ENCODE measurements at regions not wholly inside any gene's neighbourhood (a gene's known extent, or its start where the extent isn't known, plus 50 kb on each side); places are given as distances from the start of the nearest gene placed in this dataset.

DNA sequence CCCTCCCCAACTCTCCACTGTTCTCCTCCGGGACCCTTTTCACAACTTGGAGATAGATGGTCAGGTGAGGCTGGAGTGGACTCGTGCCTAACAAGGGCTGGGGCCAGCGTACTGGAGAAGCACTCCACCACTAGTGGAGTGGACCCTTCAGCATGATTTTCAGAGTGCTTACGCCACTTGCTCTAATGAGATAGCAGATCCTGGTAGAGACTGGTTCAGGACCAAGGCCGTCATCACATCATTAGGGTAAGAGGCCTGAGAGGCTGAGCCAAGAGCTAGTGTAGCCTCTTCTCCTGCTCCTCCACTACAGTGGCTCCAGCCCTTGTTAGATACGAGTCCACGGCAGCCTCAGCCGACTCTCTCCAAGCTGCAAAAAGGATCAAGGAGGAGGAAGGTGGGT, 66.9 kb upstream of the NTRK3 start:
- Histone ChIP-seq H2AFZ (ENCODE audit: low read depth) (no peak overlapping the region), H3K9me3 (no peaks in the 10 kb centered on the region)
- CTCF ChIA-PET = interaction anchor here (1.1 kb wide), 1 partner anchor 13 kb away, joined by 3 read pairs; no protein-coding TSS in a partner anchor

More for the DNA sequence above, 66.9 kb upstream of the NTRK3 start:
- 47% methylated on average over 8 of the region's 8 CpGs for WGBS (ENCODE audit: low lambda C conversion rate)
- POLR2A ChIA-PET = no interaction called here
- Histone ChIP-seq H3F3A (replicated peaks; ENCODE audit: insufficient read depth) (no peaks in the 10 kb centered on the region), H3K4me3 (ENCODE audit: low read depth in 2 of 2, low read length in 1 of 2) (no peak overlapping the region), H3K27me3 (ENCODE audit: insufficient read depth) (no peaks in the 10 kb centered on the region), H3K79me2 (ENCODE audit: insufficient read depth) (no peaks in the 10 kb centered on the region), H3K4me2 (no peak overlapping the region), H4K20me1 (ENCODE audit: insufficient read depth) (no peaks in the 10 kb centered on the region), H3K36me3 (replicated peaks in 1 of 2; ENCODE audit: control insufficient read depth in 1 of 2, insufficient read depth in 2 of 2, low read length in 1 of 2) (no peaks in the 10 kb centered on the region), H3K9ac (no peak overlapping the region), H3K27ac (ENCODE audit: low read depth in 2 of 2, low read length in 1 of 2) (no peak overlapping the region), H3K9me2 (no peaks in the 10 kb centered on the region), H3K4me1 (ENCODE audit: control insufficient read depth in 1 of 2, insufficient read depth in 2 of 2, low read depth in 1 of 2, low read length in 1 of 2) (no peaks in the 10 kb centered on the region)
- no peak for DNase-seq
- TF ChIP-seq, protein P1, sequence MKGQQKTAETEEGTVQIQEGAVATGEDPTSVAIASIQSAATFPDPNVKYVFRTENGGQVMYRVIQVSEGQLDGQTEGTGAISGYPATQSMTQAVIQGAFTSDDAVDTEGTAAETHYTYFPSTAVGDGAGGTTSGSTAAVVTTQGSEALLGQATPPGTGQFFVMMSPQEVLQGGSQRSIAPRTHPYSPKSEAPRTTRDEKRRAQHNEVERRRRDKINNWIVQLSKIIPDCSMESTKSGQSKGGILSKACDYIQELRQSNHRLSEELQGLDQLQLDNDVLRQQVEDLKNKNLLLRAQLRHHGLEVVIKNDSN (IDR thresholded peaks at IDR 0.05; ENCODE audit: borderline replicate concordance, low read depth) = no peak
- no peak for TF ChIP-seq GABPA (IDR thresholded peaks at IDR 0.05; ENCODE audit: low read depth)
- no peak for TF ChIP-seq RFX5 (IDR thresholded peaks at IDR 0.05; ENCODE audit: low read length)
- TF ChIP-seq POLR2AphosphoS5 (IDR thresholded peaks at IDR 0.05; ENCODE audit: low read depth, low read length) = no peak
- TF ChIP-seq, protein P2, sequence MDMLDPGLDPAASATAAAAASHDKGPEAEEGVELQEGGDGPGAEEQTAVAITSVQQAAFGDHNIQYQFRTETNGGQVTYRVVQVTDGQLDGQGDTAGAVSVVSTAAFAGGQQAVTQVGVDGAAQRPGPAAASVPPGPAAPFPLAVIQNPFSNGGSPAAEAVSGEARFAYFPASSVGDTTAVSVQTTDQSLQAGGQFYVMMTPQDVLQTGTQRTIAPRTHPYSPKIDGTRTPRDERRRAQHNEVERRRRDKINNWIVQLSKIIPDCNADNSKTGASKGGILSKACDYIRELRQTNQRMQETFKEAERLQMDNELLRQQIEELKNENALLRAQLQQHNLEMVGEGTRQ (IDR thresholded peaks at IDR 0.05; ENCODE audit: borderline replicate concordance, low read depth, low read length) = no peak
- TF ChIP-seq, protein P3, sequence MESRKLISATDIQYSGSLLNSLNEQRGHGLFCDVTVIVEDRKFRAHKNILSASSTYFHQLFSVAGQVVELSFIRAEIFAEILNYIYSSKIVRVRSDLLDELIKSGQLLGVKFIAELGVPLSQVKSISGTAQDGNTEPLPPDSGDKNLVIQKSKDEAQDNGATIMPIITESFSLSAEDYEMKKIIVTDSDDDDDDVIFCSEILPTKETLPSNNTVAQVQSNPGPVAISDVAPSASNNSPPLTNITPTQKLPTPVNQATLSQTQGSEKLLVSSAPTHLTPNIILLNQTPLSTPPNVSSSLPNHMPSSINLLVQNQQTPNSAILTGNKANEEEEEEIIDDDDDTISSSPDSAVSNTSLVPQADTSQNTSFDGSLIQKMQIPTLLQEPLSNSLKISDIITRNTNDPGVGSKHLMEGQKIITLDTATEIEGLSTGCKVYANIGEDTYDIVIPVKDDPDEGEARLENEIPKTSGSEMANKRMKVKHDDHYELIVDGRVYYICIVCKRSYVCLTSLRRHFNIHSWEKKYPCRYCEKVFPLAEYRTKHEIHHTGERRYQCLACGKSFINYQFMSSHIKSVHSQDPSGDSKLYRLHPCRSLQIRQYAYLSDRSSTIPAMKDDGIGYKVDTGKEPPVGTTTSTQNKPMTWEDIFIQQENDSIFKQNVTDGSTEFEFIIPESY (IDR thresholded peaks at IDR 0.05; ENCODE audit: borderline replicate concordance, low read depth) = no peak
- no peak for TF ChIP-seq MEF2A (IDR thresholded peaks at IDR 0.05; ENCODE audit: borderline replicate concordance, low read depth)
- TF ChIP-seq, protein P4, sequence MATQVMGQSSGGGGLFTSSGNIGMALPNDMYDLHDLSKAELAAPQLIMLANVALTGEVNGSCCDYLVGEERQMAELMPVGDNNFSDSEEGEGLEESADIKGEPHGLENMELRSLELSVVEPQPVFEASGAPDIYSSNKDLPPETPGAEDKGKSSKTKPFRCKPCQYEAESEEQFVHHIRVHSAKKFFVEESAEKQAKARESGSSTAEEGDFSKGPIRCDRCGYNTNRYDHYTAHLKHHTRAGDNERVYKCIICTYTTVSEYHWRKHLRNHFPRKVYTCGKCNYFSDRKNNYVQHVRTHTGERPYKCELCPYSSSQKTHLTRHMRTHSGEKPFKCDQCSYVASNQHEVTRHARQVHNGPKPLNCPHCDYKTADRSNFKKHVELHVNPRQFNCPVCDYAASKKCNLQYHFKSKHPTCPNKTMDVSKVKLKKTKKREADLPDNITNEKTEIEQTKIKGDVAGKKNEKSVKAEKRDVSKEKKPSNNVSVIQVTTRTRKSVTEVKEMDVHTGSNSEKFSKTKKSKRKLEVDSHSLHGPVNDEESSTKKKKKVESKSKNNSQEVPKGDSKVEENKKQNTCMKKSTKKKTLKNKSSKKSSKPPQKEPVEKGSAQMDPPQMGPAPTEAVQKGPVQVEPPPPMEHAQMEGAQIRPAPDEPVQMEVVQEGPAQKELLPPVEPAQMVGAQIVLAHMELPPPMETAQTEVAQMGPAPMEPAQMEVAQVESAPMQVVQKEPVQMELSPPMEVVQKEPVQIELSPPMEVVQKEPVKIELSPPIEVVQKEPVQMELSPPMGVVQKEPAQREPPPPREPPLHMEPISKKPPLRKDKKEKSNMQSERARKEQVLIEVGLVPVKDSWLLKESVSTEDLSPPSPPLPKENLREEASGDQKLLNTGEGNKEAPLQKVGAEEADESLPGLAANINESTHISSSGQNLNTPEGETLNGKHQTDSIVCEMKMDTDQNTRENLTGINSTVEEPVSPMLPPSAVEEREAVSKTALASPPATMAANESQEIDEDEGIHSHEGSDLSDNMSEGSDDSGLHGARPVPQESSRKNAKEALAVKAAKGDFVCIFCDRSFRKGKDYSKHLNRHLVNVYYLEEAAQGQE (IDR thresholded peaks at IDR 0.05; ENCODE audit: low read depth, low read length) = no peak
- TF ChIP-seq NFIC (IDR thresholded peaks at IDR 0.05; ENCODE audit: borderline replicate concordance) = no peak
- TF ChIP-seq FOXM1 (IDR thresholded peaks at IDR 0.05; ENCODE audit: low read depth) = no peak
- TF ChIP-seq GATA2 (CRISPR knock-in tag; IDR thresholded peaks at IDR 0.05) = no peak
- TF ChIP-seq TEAD4 (IDR thresholded peaks at IDR 0.05; ENCODE audit: borderline replicate concordance, insufficient read depth) = no peak
- TF ChIP-seq TCF12 (IDR thresholded peaks at IDR 0.05) = no peak
- no peak for TF ChIP-seq RCOR1 (IDR thresholded peaks at IDR 0.05; ENCODE audit: low read length)
- TF ChIP-seq NRF1 (IDR thresholded peaks at IDR 0.05; ENCODE audit: low read depth, low read length) = no peak
- no peak for TF ChIP-seq MXI1 (IDR thresholded peaks at IDR 0.05; ENCODE audit: low read depth, low read length)
- TF ChIP-seq RXRA (IDR thresholded peaks at IDR 0.05; ENCODE audit: borderline replicate concordance, low read depth) = no peak
- no peak for TF ChIP-seq RAD21 (IDR thresholded peaks at IDR 0.05; ENCODE audit: low read length)
- TF ChIP-seq, protein P5, sequence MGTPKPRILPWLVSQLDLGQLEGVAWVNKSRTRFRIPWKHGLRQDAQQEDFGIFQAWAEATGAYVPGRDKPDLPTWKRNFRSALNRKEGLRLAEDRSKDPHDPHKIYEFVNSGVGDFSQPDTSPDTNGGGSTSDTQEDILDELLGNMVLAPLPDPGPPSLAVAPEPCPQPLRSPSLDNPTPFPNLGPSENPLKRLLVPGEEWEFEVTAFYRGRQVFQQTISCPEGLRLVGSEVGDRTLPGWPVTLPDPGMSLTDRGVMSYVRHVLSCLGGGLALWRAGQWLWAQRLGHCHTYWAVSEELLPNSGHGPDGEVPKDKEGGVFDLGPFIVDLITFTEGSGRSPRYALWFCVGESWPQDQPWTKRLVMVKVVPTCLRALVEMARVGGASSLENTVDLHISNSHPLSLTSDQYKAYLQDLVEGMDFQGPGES (IDR thresholded peaks at IDR 0.05; ENCODE audit: low read depth, low read length) = no peak

Measured in SK-N-SH (cell line).